ENCODE measurements at regions not wholly inside any gene's neighbourhood (a gene's known extent, or its start where the extent isn't known, plus 50 kb on each side); places are given as distances from the start of the nearest gene placed in this dataset.

DNA sequence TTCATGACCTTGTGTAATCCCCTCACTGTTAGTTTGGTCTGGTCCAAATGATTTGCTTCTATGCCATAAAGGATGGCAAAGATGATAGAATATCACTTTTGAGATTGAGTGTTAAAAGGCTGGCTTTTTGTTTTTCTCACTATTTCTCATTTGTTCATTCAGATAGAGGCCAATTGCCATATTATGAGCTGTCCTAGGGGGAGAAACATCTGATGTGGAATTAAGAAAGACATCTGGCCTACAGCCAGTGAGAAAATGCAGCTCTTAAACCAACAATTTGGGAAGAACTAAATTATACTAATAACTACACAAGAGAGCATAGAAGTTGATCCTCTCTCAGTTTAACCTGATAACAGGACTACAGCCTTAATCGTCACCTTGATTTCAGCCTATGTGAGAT lies 1668.6 kb downstream of the GRIK2 start:
- TF ChIP-seq, protein P1, sequence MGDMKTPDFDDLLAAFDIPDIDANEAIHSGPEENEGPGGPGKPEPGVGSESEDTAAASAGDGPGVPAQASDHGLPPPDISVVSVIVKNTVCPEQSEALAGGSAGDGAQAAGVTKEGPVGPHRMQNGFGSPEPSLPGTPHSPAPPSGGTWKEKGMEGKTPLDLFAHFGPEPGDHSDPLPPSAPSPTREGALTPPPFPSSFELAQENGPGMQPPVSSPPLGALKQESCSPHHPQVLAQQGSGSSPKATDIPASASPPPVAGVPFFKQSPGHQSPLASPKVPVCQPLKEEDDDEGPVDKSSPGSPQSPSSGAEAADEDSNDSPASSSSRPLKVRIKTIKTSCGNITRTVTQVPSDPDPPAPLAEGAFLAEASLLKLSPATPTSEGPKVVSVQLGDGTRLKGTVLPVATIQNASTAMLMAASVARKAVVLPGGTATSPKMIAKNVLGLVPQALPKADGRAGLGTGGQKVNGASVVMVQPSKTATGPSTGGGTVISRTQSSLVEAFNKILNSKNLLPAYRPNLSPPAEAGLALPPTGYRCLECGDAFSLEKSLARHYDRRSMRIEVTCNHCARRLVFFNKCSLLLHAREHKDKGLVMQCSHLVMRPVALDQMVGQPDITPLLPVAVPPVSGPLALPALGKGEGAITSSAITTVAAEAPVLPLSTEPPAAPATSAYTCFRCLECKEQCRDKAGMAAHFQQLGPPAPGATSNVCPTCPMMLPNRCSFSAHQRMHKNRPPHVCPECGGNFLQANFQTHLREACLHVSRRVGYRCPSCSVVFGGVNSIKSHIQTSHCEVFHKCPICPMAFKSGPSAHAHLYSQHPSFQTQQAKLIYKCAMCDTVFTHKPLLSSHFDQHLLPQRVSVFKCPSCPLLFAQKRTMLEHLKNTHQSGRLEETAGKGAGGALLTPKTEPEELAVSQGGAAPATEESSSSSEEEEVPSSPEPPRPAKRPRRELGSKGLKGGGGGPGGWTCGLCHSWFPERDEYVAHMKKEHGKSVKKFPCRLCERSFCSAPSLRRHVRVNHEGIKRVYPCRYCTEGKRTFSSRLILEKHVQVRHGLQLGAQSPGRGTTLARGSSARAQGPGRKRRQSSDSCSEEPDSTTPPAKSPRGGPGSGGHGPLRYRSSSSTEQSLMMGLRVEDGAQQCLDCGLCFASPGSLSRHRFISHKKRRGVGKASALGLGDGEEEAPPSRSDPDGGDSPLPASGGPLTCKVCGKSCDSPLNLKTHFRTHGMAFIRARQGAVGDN (CRISPR knock-in tag; IDR thresholded peaks at IDR 0.05) = no peak
- TF ChIP-seq MBD4 (IDR thresholded peaks at IDR 0.05; ENCODE audit: borderline replicate concordance, low read length) = no peak
- TF ChIP-seq EP300 (IDR thresholded peaks at IDR 0.05; ENCODE audit: low read depth in 2 of 2, low read length in 2 of 2) = no peak
- TF ChIP-seq EP300 (CRISPR knock-in tag; IDR thresholded peaks at IDR 0.05; ENCODE audit: borderline replicate concordance) = no peak

All from HepG2 (cell line).